GM21723 (cell line): ENCODE measurements at regions not wholly inside any gene's neighbourhood (a gene's known extent, or its start where the extent isn't known, plus 50 kb on each side); places are given as distances from the start of the nearest gene placed in this dataset.
"Not testable (repeated sequence)": the region's sequence is repeated elsewhere in the genome, so short reads cannot be mapped to it uniquely, and the experiment has no call there.

Experiments used
- ATAC-seq: cut with Tn5 transposase; IDR thresholded peaks from one replicate; pipeline ENCODE4 v1.9.1; 2021; ENCODE audit warnings: mild to moderate bottlenecking, moderate library complexity; ENCODE audit not compliant: unreplicated experiment

GRCh38 chr20:52340036-52340634 is 148.6 kb upstream of the ZFP64 start:
- ATAC-seq: no peak

- ATAC-seq: no peak
Observed at GRCh38 chr20:52332649-52333250, 141.2 kb upstream of the ZFP64 start.

DNA sequence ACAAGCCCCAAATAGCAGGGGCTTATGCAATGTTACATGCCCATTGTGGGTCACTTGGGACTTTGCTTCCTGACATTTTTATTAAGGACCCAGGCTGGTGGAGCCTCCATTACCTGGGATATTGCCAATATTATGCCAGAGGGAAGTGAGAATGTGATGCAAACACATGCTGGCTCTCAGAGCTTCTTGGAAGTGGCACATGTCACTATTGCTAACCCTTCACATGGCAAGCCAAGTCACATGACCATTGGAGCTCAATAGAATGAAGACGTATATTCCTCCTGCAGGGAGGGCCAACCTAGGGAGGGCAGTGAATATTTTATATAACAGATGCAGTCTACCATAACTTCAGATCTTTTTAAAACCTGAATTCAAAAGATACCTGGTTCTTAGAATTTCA is 140.7 kb upstream of the ZFP64 start:
- ATAC-seq: no peak

DNA sequence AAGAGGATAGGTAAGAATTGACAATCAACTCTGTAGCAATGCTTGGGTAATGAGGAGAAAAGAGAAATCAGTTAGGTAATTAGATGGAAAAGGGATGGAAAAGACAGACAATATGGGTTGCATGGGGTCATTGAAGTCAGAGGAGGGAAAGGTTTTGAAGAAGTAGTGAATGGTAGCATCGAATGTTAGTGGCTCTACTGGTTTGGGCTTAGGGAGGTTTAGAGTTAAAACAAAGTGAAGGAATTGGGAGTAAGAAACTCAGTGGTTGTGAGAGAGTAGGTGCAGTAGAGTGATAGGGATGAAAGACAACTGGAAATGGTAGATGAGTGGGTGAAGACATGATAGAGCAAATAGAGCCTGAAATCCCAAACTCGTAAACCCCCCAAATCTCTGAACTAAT is 140.1 kb upstream of the ZFP64 start:
- no peak for ATAC-seq

DNA sequence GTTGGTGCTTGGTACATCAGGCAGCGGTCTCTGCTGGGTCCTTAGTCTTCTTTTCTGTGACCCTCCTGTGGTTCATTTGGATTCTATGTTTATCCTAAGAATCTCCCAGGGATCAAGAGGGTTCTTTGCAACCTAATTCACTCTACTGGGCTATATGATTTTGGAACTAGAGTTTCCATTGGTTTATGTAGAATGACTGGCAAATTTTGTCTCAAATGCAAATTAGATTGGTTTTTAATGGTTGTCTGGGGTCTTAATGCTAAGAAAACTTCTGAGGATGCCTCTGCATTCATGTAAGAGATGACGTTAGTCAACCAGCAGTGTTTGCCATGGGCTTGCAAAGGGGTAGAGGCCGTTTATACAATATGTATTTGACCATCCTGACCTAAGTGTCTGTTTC is 129.8 kb upstream of the ZFP64 start:
- no peak for ATAC-seq

- no peak for ATAC-seq
Observed at GRCh38 chr20:52318651-52319050, 127.1 kb upstream of the ZFP64 start.

DNA sequence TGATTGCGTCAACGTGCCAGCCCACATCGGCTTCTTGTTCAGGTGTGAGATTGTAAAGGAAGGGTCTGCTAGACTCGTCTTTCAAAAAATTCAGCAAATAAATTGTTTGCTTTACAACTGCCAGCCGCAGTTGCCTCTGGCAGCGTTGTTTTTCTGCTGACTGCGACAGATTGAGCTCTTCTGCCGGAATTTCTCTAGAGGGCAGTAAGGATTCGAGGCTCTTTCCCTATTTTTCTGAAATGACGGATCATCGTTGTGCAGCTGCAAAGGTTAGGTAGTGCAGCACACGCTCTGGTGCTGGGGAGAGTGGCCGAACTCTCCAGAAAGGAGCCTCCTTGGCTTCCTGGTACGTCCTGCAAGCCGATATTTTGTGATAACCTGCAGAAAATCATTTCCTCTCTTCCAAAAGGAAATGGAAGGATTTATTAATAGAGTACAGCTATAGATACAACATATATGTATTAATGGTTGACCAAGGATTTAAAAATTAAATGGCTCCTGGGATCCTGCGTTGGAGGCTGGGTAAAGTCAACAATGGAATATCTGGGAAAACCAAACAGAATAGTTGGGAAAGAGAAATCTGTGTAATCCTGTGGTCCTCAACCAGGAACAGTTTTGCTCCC is 121.9 kb upstream of the ZFP64 start:
- no peak for ATAC-seq

- ATAC-seq: no peak
Observed at GRCh38 chr20:52312132-52312729, 120.7 kb upstream of the ZFP64 start.

GRCh38 chr20:52311209-52311794 is 119.7 kb upstream of the ZFP64 start:
- no peak for ATAC-seq

DNA sequence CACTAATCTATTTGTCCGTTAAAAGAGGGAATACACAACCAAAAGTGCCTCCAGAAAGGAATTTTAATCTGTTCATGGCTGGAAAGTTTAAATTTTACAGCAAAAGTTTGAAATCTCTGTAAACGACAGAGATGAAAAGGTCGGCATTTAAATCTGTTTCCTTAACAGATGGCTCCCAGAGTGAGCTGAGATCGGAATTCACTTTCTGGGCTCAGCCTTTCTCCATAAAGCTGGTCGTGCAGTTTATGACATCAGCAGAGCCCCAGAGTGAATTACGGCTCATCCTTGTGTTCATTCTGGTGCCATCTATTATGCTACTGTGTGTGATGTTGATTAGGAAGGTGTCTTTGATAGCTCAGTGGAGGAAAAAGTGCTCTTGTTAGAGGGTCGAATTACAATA is 117.6 kb upstream of the ZFP64 start:
- no peak for ATAC-seq

DNA sequence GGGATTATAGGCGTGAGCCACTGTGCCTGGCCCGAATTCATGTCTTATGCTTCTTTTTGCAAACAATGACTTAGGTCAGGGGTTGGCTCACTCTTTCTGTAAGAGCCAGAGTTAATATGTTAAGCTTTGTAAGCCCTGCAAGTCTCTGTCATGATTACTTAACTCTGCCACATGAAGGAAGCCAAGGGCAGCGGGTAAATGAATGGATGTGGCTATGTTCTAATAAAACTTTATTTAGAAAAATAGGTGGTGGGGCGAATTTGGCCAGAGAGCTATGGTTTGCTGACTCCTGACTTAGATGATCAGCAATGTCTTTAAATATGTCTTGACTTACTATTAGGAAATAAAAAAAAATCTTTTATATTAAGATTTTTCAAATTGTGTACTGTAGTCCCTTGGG is 114.9 kb upstream of the ZFP64 start:
- ATAC-seq: no peak

DNA sequence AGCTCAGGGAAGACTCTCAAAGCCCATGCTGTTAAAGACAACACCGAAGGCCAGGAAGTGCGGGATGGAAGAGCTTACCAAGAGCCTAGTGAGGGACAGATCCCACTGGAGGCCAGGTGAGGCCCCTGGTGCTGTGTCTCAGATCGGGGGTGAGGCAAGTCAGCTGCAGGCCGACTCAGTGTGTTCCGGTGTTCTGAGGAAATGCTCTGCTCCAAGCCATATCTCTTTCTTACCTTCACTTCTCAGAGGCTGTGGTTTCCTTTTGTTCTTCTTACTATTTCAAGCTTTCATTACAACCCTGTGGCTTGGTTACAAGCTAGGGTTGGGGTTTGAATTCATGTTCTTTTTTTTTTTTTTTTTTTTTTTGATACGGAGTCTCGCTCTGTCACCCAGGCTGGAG is 114.3 kb upstream of the ZFP64 start:
- no peak for ATAC-seq

DNA sequence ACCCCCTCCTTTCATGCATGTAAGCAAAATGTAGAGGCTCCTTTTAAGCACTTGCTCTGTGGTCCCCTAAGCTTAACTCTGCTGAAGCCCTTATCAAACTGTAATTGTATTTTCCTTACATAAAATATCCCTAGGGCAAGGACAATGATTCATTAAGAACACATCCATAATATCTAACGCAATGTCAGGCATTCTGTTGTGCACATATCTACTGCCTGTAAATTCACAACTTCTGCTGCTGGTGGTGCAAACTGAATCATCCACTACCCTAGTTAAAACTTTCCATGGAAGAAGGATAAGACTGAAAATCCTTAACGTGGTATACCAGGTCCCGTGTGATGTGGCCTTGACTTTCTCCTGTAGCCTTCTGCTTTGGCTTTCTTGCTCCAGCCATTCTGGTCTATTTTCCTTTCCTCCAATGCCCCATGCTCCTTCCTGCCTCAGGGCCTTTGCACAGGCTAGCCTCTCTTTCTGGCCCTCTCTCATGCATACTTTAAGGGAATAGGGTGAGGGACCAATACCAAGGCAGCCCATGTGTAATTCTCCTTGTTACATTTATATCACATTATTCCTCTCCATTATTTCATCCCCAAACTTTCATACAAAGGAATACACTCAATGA is 113.6 kb upstream of the ZFP64 start:
- ATAC-seq: no peak

DNA sequence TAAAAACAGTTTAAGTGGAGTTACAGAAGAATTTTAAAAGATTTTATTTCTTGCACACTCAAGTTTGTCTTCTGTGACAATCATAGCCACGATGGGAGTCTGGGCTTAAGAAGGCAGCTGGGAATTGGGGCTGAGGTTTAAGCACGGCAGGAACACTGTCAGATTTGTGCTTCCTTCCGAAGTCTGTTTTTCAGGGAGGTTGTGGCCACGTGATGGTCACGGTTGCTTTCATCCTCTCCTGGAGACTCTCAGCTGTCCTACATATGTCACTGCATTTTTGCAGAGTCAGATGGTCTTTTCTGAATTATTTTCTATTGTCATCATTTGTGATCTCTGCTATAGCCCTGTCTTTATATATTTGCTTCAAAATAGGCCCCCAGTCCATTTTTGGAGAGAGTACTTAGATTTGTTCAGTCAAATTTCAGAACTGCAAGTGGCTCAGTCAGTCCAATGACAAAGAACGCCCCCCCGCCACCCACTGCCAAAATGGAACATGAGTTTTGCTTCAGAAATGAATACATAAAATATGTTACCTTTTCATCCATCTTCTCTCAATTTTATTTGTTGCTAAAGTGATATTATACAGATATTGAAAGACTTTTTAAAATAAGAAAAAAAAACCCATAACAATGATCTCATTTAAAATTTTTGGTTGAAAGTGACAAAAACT is 111.8 kb upstream of the ZFP64 start:
- no peak for ATAC-seq

DNA sequence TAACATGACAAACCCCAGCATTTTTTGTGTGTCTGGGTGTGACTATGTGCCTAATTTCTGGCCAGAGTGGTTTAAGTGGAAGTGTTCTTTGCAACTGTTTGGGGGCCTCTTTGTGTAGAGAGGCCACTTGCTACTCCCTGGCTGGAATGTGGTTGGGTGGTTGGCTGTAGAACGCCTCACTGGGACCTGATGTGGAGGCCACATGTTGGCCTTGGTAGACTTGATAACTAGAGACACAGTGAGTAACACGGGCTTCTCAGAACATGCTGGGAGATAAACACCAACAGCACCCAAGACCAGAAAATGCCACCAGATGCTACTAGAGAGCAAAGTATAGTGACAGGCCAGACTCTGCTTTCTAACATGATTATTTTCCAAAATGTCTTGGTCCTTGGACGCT is 111.2 kb upstream of the ZFP64 start:
- ATAC-seq: no peak

GRCh38 chr20:52302051-52302450 is 110.5 kb upstream of the ZFP64 start:
- ATAC-seq: not testable (repeated sequence)

GRCh38 chr20:52295556-52295955 is 104.0 kb upstream of the ZFP64 start:
- no peak for ATAC-seq

DNA sequence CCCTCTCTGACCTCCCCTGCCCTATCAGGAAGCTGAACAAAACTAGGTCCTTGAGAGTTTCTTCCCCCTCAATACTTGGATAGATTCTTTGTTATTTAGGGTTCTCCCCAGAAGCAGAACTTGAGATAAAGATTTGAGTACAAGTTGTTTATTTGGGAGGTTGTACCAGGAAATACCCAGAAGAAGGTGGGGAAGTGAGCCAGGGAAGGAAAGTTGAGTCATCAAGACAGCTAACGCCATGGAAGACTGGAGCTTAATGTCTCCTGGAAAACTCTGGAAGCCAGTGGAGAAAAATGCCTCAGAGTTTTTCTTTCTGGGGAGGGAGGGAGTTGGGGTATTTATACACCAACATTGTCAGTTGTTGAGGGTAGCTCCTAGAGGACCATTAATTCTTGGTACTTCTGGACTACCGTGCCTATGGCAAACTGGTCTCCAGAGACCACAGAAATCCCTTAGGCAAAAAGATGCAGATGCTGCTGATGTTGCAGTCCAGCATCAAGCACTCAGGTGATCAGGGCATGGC is 102.6 kb upstream of the ZFP64 start:
- ATAC-seq: no peak

GRCh38 chr20:52291109-52291508 is 99.5 kb upstream of the ZFP64 start:
- no peak for ATAC-seq

DNA sequence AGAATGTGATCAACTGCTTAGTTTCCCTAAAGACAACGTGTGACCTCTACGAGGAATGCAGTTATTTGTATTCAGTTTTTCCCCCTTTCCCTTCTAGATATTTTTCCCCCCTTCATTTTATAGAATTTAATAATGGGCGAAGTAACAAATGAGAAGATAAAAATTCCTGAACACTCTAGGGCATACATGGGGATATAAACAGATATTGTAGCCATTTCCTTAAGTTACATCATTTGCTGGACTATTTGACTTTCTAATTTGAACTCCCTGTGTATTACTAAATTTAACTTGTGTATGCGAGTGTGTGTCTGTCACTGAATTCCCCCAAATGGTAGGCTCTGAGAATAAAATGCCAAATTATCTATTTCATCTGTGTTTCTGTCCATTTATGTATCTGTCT is 99.0 kb upstream of the ZFP64 start:
- ATAC-seq: no peak
